GM21360 (cell line): ENCODE measurements at regions not wholly inside any gene's neighbourhood (a gene's known extent, or its start where the extent isn't known, plus 50 kb on each side); places are given as distances from the start of the nearest gene placed in this dataset.
A peak's percentile ranks its signal among the peaks of the same experiment; 100 is the strongest.

Experiments used
- ATAC-seq: cut with Tn5 transposase; IDR thresholded peaks from one replicate; pipeline ENCODE4 v1.9.1; 2021; ENCODE audit warnings: mild to moderate bottlenecking, moderate library complexity; ENCODE audit not compliant: unreplicated experiment

GRCh38 chr3:145815707-145816413 is 345.1 kb downstream of the PLOD2 start:
- ATAC-seq: no peak

GRCh38 chr3:145817870-145818483 is 343.0 kb downstream of the PLOD2 start:
- no peak for ATAC-seq

GRCh38 chr3:145820170-145820569 is 340.8 kb downstream of the PLOD2 start:
- ATAC-seq: no peak

- ATAC-seq: no peak
These were observed 318.6 kb downstream of the PLOD2 start for GRCh38 chr3:145842294-145842902.

- no peak for ATAC-seq
These were observed 317.4 kb downstream of the PLOD2 start for GRCh38 chr3:145843561-145843960.

GRCh38 chr3:145849115-145849514 is 311.9 kb downstream of the PLOD2 start:
- no peak for ATAC-seq

- ATAC-seq: no peak
These were observed 306.5 kb downstream of the PLOD2 start for GRCh38 chr3:145854499-145854898.

- no peak for ATAC-seq
These were observed 303.0 kb downstream of the PLOD2 start for GRCh38 chr3:145857956-145858355.

- no peak for ATAC-seq
These were observed 296.6 kb downstream of the PLOD2 start for GRCh38 chr3:145864336-145864735.

- ATAC-seq: no peak
These were observed 295.5 kb downstream of the PLOD2 start for GRCh38 chr3:145865399-145866018.

- peak; percentile 66 for ATAC-seq
These were observed 291.0 kb downstream of the PLOD2 start for GRCh38 chr3:145869958-145870357.

GRCh38 chr3:145882436-145882835 is 278.5 kb downstream of the PLOD2 start:
- ATAC-seq: no peak

- no peak for ATAC-seq
These were observed 271.3 kb downstream of the PLOD2 start for GRCh38 chr3:145889730-145890129.

GRCh38 chr3:145892869-145893268 is 268.1 kb downstream of the PLOD2 start:
- no peak for ATAC-seq

- ATAC-seq: no peak
These were observed 267.7 kb downstream of the PLOD2 start for GRCh38 chr3:145893331-145893730.

GRCh38 chr3:145898487-145898886 is 262.5 kb downstream of the PLOD2 start:
- ATAC-seq: peak; percentile 38

- peak; percentile 45 for ATAC-seq
These were observed 261.7 kb downstream of the PLOD2 start for GRCh38 chr3:145899241-145899640.

GRCh38 chr3:145900056-145900829 is 260.7 kb downstream of the PLOD2 start:
- peak; percentile 70 for ATAC-seq

GRCh38 chr3:145902166-145902565 is 258.8 kb downstream of the PLOD2 start:
- ATAC-seq: no peak

GRCh38 chr3:145903472-145904013 is 257.4 kb downstream of the PLOD2 start:
- no peak for ATAC-seq

- ATAC-seq: no peak
These were observed 256.8 kb downstream of the PLOD2 start for GRCh38 chr3:145904138-145904537.
